Thyroid gland (tissue), 4 donors: ENCODE measurements at regions not wholly inside any gene's neighbourhood (a gene's known extent, or its start where the extent isn't known, plus 50 kb on each side); places are given as distances from the start of the nearest gene placed in this dataset.

ENCODE experiments used
- CTCF ChIP-seq, 6 experiments: fragments of 200-600 bp in 3 of 6; fragments of 450-650 bp in 3 of 6; sonication (generic) in 3 of 6; IDR thresholded peaks; one replicate each; pipeline ENCODE4 v1.5.1; 2016 to 2019; ENCODE audit warnings: antibody characterized with exemption in 6 of 6, mild to moderate bottlenecking in 2 of 6, inconsistent platforms in 1 of 6, moderate library complexity in 1 of 6
- POLR2A ChIP-seq, 2 donors: fragments of 450-650 bp; IDR thresholded peaks; one replicate each; pipeline ENCODE4 v1.6.1; 2017; ENCODE audit warnings: antibody characterized with exemption in 2 of 2, mild to moderate bottlenecking in 2 of 2, moderate library complexity in 1 of 2

- TF ChIP-seq CTCF (IDR thresholded peaks at IDR 0.05) (no peak), POLR2A (IDR thresholded peaks at IDR 0.05) (no peak)
These were observed 384.9 kb downstream of the CENPC start for GRCh38 chr4:67160394-67160793.
